ENCODE measurements at regions not wholly inside any gene's neighbourhood (a gene's known extent, or its start where the extent isn't known, plus 50 kb on each side); places are given as distances from the start of the nearest gene placed in this dataset.

DNA sequence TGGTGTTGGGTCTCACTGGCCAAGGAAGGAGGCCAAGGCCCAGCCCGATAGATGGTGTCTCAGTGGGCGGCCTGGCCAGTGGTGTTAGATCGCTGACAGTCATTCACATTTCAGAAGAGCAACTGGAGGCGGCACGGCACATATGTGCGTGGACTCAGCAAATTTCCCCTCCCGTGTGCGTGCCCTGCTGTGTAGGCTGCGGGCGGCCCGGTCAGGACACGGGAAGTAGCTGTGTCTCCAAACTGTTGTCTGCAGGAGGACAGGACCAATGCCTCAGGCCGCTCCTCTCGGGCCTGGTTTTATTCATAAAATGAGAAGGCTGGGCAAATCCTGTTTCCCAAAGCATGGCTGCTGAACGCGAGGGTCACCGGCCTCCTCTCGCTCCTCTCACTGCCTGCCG is 711.7 kb downstream of the BRD1 start:
- POLR2A ChIA-PET: no interaction called here
- TF ChIP-seq, protein P1, sequence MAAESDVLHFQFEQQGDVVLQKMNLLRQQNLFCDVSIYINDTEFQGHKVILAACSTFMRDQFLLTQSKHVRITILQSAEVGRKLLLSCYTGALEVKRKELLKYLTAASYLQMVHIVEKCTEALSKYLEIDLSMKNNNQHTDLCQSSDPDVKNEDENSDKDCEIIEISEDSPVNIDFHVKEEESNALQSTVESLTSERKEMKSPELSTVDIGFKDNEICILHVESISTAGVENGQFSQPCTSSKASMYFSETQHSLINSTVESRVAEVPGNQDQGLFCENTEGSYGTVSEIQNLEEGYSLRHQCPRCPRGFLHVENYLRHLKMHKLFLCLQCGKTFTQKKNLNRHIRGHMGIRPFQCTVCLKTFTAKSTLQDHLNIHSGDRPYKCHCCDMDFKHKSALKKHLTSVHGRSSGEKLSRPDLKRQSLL (tag by site-specific recombination; IDR thresholded peaks at IDR 0.05): no peak
- no peak for TF ChIP-seq ZBTB1 (tag by site-specific recombination; IDR thresholded peaks at IDR 0.05)
- TF ChIP-seq ZNF140 (tag by site-specific recombination; IDR thresholded peaks at IDR 0.05): no peak
- TF ChIP-seq ZNF354C (tag by site-specific recombination; IDR thresholded peaks at IDR 0.05; ENCODE audit: borderline replicate concordance, low read depth): no peak
- TF ChIP-seq ZBTB17 (tag by site-specific recombination; IDR thresholded peaks at IDR 0.05): no peak
- TF ChIP-seq, protein P2, sequence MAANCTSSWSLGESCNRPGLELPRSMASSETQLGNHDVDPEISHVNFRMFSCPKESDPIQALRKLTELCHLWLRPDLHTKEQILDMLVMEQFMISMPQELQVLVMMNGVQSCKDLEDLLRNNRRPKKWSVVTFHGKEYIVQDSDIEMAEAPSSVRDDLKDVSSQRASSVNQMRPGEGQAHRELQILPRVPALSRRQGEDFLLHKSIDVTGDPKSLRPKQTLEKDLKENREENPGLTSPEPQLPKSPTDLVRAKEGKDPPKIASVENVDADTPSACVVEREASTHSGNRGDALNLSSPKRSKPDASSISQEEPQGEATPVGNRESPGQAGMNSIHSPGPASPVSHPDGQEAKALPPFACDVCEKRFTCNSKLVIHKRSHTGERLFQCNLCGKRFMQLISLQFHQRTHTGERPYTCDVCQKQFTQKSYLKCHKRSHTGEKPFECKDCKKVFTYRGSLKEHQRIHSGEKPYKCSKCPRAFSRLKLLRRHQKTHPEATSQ (tag by site-specific recombination; IDR thresholded peaks at IDR 0.05): no peak
- no peak for TF ChIP-seq ZNF768 (tag by site-specific recombination; IDR thresholded peaks at IDR 0.05)
- no peak for TF ChIP-seq ZNF654 (tag by site-specific recombination; IDR thresholded peaks at IDR 0.05; ENCODE audit: low read depth)
- TF ChIP-seq WT1 (tag by site-specific recombination; IDR thresholded peaks at IDR 0.05): no peak
- TF ChIP-seq ZNF266 (tag by site-specific recombination; IDR thresholded peaks at IDR 0.05; ENCODE audit: low read depth): no peak
- TF ChIP-seq ZNF350 (tag by site-specific recombination; IDR thresholded peaks at IDR 0.05): no peak
- TF ChIP-seq ZNF391 (tag by site-specific recombination; IDR thresholded peaks at IDR 0.05; ENCODE audit: borderline replicate concordance, low read depth): no peak
- H3K36me3 ChIP-seq (ENCODE audit: control insufficient read depth in 2 of 2, insufficient read depth in 1 of 2, low read length in 2 of 2): no peaks in the 10 kb centered on the region
- CTCF ChIA-PET: no interaction called here
- H3K4me3 ChIP-seq (ENCODE audit: low read depth, low read length): no peak overlapping the region
- H3K4me1 ChIP-seq (ENCODE audit: control insufficient read depth, insufficient read depth, low read length): no peaks in the 10 kb centered on the region
- H3K27ac ChIP-seq (ENCODE audit: extremely low read depth, low read depth, low read length): no peak overlapping the region
- H3K9me3 ChIP-seq (ENCODE audit: control insufficient read depth, insufficient read depth, low read depth, low read length): no peaks in the 10 kb centered on the region

DNA sequence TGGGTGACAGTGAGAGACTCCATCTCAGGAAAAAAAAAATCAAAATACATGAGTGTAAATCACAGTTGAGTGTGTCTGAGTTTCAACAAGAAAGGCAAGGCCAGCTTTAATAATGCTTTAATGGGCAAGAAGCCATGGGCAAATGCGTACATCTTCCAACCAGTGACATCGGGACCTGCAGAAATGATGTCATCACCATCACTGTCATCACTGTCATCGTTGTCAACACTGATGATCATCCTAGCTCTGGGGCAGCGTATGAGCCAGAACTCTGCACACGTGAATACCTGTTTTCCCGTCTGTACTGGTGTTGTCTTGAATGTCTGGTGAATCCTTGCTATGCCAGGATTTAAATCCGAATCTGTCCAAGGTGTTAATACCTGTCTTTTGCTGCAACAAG is 712.5 kb downstream of the BRD1 start:
- ChIA-PET POLR2A (no interaction called here), CTCF (no interaction called here)
- H3K4me3 ChIP-seq (ENCODE audit: low read depth, low read length): no peak overlapping the region
- TF ChIP-seq, protein P3, sequence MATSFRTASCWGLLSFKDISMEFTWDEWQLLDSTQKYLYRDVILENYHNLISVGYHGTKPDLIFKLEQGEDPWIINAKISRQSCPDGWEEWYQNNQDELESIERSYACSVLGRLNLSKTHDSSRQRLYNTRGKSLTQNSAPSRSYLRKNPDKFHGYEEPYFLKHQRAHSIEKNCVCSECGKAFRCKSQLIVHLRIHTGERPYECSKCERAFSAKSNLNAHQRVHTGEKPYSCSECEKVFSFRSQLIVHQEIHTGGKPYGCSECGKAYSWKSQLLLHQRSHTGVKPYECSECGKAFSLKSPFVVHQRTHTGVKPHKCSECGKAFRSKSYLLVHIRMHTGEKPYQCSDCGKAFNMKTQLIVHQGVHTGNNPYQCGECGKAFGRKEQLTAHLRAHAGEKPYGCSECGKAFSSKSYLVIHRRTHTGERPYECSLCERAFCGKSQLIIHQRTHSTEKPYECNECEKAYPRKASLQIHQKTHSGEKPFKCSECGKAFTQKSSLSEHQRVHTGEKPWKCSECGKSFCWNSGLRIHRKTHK (tag by site-specific recombination; IDR thresholded peaks at IDR 0.05): no peak
- TF ChIP-seq, protein P4, sequence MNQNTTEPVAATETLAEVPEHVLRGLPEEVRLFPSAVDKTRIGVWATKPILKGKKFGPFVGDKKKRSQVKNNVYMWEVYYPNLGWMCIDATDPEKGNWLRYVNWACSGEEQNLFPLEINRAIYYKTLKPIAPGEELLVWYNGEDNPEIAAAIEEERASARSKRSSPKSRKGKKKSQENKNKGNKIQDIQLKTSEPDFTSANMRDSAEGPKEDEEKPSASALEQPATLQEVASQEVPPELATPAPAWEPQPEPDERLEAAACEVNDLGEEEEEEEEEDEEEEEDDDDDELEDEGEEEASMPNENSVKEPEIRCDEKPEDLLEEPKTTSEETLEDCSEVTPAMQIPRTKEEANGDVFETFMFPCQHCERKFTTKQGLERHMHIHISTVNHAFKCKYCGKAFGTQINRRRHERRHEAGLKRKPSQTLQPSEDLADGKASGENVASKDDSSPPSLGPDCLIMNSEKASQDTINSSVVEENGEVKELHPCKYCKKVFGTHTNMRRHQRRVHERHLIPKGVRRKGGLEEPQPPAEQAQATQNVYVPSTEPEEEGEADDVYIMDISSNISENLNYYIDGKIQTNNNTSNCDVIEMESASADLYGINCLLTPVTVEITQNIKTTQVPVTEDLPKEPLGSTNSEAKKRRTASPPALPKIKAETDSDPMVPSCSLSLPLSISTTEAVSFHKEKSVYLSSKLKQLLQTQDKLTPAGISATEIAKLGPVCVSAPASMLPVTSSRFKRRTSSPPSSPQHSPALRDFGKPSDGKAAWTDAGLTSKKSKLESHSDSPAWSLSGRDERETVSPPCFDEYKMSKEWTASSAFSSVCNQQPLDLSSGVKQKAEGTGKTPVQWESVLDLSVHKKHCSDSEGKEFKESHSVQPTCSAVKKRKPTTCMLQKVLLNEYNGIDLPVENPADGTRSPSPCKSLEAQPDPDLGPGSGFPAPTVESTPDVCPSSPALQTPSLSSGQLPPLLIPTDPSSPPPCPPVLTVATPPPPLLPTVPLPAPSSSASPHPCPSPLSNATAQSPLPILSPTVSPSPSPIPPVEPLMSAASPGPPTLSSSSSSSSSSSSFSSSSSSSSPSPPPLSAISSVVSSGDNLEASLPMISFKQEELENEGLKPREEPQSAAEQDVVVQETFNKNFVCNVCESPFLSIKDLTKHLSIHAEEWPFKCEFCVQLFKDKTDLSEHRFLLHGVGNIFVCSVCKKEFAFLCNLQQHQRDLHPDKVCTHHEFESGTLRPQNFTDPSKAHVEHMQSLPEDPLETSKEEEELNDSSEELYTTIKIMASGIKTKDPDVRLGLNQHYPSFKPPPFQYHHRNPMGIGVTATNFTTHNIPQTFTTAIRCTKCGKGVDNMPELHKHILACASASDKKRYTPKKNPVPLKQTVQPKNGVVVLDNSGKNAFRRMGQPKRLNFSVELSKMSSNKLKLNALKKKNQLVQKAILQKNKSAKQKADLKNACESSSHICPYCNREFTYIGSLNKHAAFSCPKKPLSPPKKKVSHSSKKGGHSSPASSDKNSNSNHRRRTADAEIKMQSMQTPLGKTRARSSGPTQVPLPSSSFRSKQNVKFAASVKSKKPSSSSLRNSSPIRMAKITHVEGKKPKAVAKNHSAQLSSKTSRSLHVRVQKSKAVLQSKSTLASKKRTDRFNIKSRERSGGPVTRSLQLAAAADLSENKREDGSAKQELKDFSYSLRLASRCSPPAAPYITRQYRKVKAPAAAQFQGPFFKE (tag by site-specific recombination; IDR thresholded peaks at IDR 0.05; ENCODE audit: borderline replicate concordance): no peak
- no peak for TF ChIP-seq ZNF571 (tag by site-specific recombination; IDR thresholded peaks at IDR 0.05)
- TF ChIP-seq, protein P5, sequence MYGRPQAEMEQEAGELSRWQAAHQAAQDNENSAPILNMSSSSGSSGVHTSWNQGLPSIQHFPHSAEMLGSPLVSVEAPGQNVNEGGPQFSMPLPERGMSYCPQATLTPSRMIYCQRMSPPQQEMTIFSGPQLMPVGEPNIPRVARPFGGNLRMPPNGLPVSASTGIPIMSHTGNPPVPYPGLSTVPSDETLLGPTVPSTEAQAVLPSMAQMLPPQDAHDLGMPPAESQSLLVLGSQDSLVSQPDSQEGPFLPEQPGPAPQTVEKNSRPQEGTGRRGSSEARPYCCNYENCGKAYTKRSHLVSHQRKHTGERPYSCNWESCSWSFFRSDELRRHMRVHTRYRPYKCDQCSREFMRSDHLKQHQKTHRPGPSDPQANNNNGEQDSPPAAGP (tag by site-specific recombination; IDR thresholded peaks at IDR 0.05): no peak
- no peak for TF ChIP-seq ZNF555 (tag by site-specific recombination; conservative IDR thresholded peaks at IDR 0.05)
- TF ChIP-seq, protein P6, sequence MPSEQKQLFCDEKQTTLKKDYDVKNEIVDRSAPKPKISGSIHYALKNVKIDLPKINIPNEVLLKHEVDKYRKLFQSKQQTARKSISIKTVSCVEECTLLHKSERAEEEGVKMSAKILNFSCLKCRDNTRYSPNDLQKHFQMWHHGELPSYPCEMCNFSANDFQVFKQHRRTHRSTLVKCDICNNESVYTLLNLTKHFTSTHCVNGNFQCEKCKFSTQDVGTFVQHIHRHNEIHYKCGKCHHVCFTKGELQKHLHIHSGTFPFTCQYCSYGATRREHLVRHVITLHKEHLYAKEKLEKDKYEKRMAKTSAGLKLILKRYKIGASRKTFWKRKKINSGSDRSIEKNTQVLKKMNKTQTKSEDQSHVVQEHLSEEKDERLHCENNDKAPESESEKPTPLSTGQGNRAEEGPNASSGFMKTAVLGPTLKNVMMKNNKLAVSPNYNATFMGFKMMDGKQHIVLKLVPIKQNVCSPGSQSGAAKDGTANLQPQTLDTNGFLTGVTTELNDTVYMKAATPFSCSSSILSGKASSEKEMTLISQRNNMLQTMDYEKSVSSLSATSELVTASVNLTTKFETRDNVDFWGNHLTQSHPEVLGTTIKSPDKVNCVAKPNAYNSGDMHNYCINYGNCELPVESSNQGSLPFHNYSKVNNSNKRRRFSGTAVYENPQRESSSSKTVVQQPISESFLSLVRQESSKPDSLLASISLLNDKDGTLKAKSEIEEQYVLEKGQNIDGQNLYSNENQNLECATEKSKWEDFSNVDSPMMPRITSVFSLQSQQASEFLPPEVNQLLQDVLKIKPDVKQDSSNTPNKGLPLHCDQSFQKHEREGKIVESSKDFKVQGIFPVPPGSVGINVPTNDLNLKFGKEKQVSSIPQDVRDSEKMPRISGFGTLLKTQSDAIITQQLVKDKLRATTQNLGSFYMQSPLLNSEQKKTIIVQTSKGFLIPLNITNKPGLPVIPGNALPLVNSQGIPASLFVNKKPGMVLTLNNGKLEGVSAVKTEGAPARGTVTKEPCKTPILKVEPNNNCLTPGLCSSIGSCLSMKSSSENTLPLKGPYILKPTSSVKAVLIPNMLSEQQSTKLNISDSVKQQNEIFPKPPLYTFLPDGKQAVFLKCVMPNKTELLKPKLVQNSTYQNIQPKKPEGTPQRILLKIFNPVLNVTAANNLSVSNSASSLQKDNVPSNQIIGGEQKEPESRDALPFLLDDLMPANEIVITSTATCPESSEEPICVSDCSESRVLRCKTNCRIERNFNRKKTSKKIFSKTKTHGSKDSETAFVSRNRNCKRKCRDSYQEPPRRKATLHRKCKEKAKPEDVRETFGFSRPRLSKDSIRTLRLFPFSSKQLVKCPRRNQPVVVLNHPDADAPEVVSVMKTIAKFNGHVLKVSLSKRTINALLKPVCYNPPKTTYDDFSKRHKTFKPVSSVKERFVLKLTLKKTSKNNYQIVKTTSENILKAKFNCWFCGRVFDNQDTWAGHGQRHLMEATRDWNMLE (tag by site-specific recombination; conservative IDR thresholded peaks at IDR 0.05; ENCODE audit: low read depth): no peak
- no peak overlapping the region for H3K27ac ChIP-seq (ENCODE audit: extremely low read depth, low read depth, low read length)
- no peaks in the 10 kb centered on the region for H3K4me1 ChIP-seq (ENCODE audit: control insufficient read depth, insufficient read depth, low read length)
- H3K9me3 ChIP-seq (ENCODE audit: control insufficient read depth, insufficient read depth, low read depth, low read length): no peaks in the 10 kb centered on the region
- H3K36me3 ChIP-seq (ENCODE audit: control insufficient read depth in 2 of 2, insufficient read depth in 1 of 2, low read length in 2 of 2): no peaks in the 10 kb centered on the region
